ENCODE measurements at regions not wholly inside any gene's neighbourhood (a gene's known extent, or its start where the extent isn't known, plus 50 kb on each side); places are given as distances from the start of the nearest gene placed in this dataset.

GRCh38 chr16:47774661-47775060 lies 313.5 kb downstream of the PHKB start:
- ATAC-seq: no peak
- Histone ChIP-seq H3K27ac (no peak overlapping the region), H3K4me3 (no peak overlapping the region), H3K9me3 (no peaks in the 10 kb centered on the region), H3K36me3 (no peaks in the 10 kb centered on the region), H3K4me1 (no peaks in the 10 kb centered on the region), H3K27me3 (no peaks in the 10 kb centered on the region)
- TF ChIP-seq, protein P1, sequence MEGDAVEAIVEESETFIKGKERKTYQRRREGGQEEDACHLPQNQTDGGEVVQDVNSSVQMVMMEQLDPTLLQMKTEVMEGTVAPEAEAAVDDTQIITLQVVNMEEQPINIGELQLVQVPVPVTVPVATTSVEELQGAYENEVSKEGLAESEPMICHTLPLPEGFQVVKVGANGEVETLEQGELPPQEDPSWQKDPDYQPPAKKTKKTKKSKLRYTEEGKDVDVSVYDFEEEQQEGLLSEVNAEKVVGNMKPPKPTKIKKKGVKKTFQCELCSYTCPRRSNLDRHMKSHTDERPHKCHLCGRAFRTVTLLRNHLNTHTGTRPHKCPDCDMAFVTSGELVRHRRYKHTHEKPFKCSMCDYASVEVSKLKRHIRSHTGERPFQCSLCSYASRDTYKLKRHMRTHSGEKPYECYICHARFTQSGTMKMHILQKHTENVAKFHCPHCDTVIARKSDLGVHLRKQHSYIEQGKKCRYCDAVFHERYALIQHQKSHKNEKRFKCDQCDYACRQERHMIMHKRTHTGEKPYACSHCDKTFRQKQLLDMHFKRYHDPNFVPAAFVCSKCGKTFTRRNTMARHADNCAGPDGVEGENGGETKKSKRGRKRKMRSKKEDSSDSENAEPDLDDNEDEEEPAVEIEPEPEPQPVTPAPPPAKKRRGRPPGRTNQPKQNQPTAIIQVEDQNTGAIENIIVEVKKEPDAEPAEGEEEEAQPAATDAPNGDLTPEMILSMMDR (IDR thresholded peaks at IDR 0.05): no peak
- 36 to 48% methylated on average over 1 of the region's 1 CpG for WGBS, 2 donors
- no peak for FAIRE-seq
- no peak for DNase-seq
- intact Hi-C loops (cut with DNase I): no loop called here

GRCh38 chr16:47753659-47754058 lies 292.5 kb downstream of the PHKB start:
- no peak for ATAC-seq
- H3K9me3 ChIP-seq: no peaks in the 10 kb centered on the region
- FAIRE-seq: no peak

More at GRCh38 chr16:47753659-47754058, 292.5 kb downstream of the PHKB start:
- Histone ChIP-seq H3K4me3 (no peak overlapping the region), H3K36me3 (no peaks in the 10 kb centered on the region), H3K27me3 (no peaks in the 10 kb centered on the region), H3K4me1 (no peaks in the 10 kb centered on the region), H3K27ac (no peak overlapping the region)
- TF ChIP-seq, protein P1 (IDR thresholded peaks at IDR 0.05): no peak
- intact Hi-C loops (cut with DNase I): no loop called here
- WGBS, 2 donors: 19 to 20% methylated on average over 1 of the region's 1 CpG
- no peak for DNase-seq

Data from pancreas (tissue), 10 donors.